Esophagus squamous epithelium (tissue), 5 donors: ENCODE measurements at regions not wholly inside any gene's neighbourhood (a gene's known extent, or its start where the extent isn't known, plus 50 kb on each side); places are given as distances from the start of the nearest gene placed in this dataset.

Experiments
- DNase-seq: peaks from one replicate; lab custom pipeline; 2025; lab: John Stamatoyannopoulos, UW
- H3K27ac ChIP-seq, 4 donors: fragments of 200-600 bp; sonication (generic); one replicate each; pipeline ENCODE4 v1.5.1; 2016 to 2019; ENCODE audit warnings: mild to moderate bottlenecking in 1 of 4
- H3K27me3 ChIP-seq, 4 donors: fragments of 200-600 bp; sonication (generic); 1 replicate in 3 of 4; 2 replicates in 1 of 4; pipeline versions ENCODE4 v1.5.1 to v1.6.0; 2017 to 2021; ENCODE audit warnings: antibody characterized with exemption in 1 of 4
- H3K36me3 ChIP-seq, 3 donors: fragments of 200-600 bp; sonication (generic); one replicate each; pipeline ENCODE4 v1.5.1; 2016 to 2019
- H3K4me1 ChIP-seq, 3 donors: fragments of 200-600 bp; sonication (generic); one replicate each; pipeline ENCODE4 v1.5.1; 2017 to 2019
- H3K4me3 ChIP-seq, 4 donors: fragments of 200-600 bp; sonication (generic); 1 replicate in 3 of 4; 2 replicates in 1 of 4; pipeline ENCODE4 v1.5.1; 2016 to 2019; ENCODE audit warnings: mild to moderate bottlenecking in 2 of 4, moderate library complexity in 1 of 4
- H3K9me3 ChIP-seq, 3 donors: fragments of 200-600 bp; sonication (generic); one replicate each; pipeline ENCODE4 v1.5.1; 2016 to 2019
- CTCF ChIP-seq, 6 experiments: fragments of 450-650 bp in 4 of 6; fragments of 200-600 bp in 2 of 6; sonication (generic) in 2 of 6; IDR thresholded peaks; one replicate each; pipeline ENCODE4 v1.5.1; 2016 to 2019; ENCODE audit warnings: antibody characterized with exemption in 6 of 6, mild to moderate bottlenecking in 4 of 6, moderate library complexity in 4 of 6
- POLR2A ChIP-seq, 4 donors: fragments of 450-650 bp; IDR thresholded peaks; one replicate each; pipeline ENCODE4 v1.6.1; 2017; ENCODE audit warnings: antibody characterized with exemption in 4 of 4, mild to moderate bottlenecking in 4 of 4, moderate library complexity in 3 of 4
- WGBS, 2 donors: methylation state at CpG; one replicate each; pipeline ENCODE4 v1.1.5; 2018; 5-methylcytosine and 5-hydroxymethylcytosine counted together
- intact Hi-C: fragments of 100-400 bp; cut with DNase I; formaldehyde crosslinking; loops from one replicate; pipeline ENCODE4 v1.15.0; 2022
- donor health status: DM: yes; HTN: yes; CAD: no.

DNA sequence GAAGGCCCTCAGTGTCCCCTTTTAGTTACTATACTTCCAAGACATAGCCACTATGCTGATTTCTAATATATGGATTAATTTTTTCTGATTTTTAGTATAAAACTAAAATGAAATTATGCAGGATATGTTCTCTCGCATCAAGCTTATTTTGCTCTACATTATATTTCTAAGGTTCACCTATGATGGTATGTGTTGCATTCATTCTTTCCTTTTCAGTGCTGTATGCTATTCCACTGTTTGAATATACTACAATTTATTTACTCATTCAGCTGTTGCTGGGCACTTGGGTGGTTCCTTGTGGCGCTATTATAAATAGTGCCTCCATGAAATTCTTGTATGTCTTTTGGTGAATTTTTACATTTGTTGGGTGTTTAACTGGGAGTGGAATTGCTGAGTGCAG, 230.3 kb downstream of the ATG4C start:
- Histone ChIP-seq H3K4me1 (no peaks in the 10 kb centered on the region), H3K9me3 (no peaks in the 10 kb centered on the region), H3K36me3 (no peaks in the 10 kb centered on the region), H3K4me3 (no peak overlapping the region), H3K27ac (no peak overlapping the region), H3K27me3 (no peaks in the 10 kb centered on the region)
- intact Hi-C loops, result no loop called here
- 92 to 95% methylated on average over 2 of the region's 2 CpGs for WGBS, 2 donors
- no peak for TF ChIP-seq POLR2A (IDR thresholded peaks at IDR 0.05)
- TF ChIP-seq CTCF (IDR thresholded peaks at IDR 0.05), result no peak
- DNase-seq, result no peak

GRCh38 chr1:63022319-63022718, 238.4 kb downstream of the ATG4C start:
- 60% methylated on average over 1 of the region's 2 CpGs for WGBS, 2 donors
- Histone ChIP-seq H3K27ac (no peak overlapping the region), H3K4me1 (no peaks in the 10 kb centered on the region), H3K36me3 (no peaks in the 10 kb centered on the region), H3K9me3 (no peaks in the 10 kb centered on the region), H3K27me3 (no peaks in the 10 kb centered on the region), H3K4me3 (no peak overlapping the region)
- intact Hi-C loops, result no loop called here
- TF ChIP-seq CTCF (IDR thresholded peaks at IDR 0.05), result no peak
- TF ChIP-seq POLR2A (IDR thresholded peaks at IDR 0.05), result no peak
- no peak for DNase-seq

- H3K27me3 ChIP-seq, result peaks cover 0 to 1% (median 0%) of the 10 kb centered on the region in 4 donors
- intact Hi-C loops, result no loop called here
- 80 to 81% methylated on average over 7 of the region's 7 CpGs for WGBS, 2 donors
- no peaks in the 10 kb centered on the region for H3K4me1 ChIP-seq
- DNase-seq, result no peak
- no peaks in the 10 kb centered on the region for H3K36me3 ChIP-seq
- H3K4me3 ChIP-seq, result no peak overlapping the region
- no peak overlapping the region for H3K27ac ChIP-seq
- TF ChIP-seq POLR2A (IDR thresholded peaks at IDR 0.05), result no peak
- TF ChIP-seq CTCF (IDR thresholded peaks at IDR 0.05), result no peak
- H3K9me3 ChIP-seq, result no peaks in the 10 kb centered on the region
These were observed 239.2 kb downstream of the ATG4C start for GRCh38 chr1:63023171-63023570.

DNA sequence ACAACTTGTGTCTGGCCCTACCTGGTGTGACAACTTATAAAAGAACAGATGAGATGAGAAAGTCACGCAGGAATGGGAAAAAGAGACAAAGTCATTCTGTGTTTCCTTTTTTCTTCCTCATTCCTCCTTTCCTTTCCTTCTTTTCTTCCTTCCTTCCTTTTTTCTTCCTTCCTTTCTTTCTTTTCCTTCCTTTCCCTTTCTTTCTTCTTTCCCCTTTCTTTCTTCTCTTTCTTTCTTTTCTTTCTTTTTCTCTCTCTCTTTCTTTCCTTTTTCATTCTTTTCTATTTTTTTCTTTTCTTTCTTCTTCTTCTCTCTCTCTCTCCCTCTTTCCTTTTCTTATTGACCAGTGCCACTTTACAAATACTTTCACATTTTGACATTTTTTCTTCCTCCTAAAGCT, 239.7 kb downstream of the ATG4C start:
- Histone ChIP-seq H3K9me3 (no peaks in the 10 kb centered on the region), H3K27me3 (peaks cover 0 to 6% (median 0%) of the 10 kb centered on the region in 4 donors), H3K4me3 (no peak overlapping the region), H3K36me3 (no peaks in the 10 kb centered on the region), H3K4me1 (no peaks in the 10 kb centered on the region), H3K27ac (no peak overlapping the region)
- WGBS, 2 donors, result 64 to 89% methylated on average over 1 of the region's 1 CpG
- DNase-seq, result no peak
- no peak for TF ChIP-seq POLR2A (IDR thresholded peaks at IDR 0.05)
- TF ChIP-seq CTCF (IDR thresholded peaks at IDR 0.05), result no peak
- intact Hi-C loops, result no loop called here

DNA sequence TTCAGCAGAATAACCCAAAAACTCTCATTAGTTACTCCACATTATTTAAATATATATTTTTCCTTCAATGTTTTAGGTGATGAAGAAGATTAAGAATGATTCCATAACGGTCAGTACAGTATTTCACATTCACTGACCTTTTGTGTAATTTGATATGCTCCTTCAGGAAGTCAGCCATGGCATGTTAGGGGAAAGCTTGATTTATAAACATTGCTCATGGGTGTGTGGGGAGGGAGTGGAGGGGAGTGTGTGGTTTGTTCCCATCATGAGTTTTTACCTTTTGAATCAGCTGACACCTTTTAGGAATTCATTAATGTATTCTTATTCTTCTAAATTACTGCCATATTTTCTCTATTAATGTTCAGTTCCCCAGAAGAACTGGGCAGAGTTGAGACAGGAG, 240.2 kb downstream of the ATG4C start:
- Histone ChIP-seq H3K27ac (no peak overlapping the region), H3K4me1 (no peaks in the 10 kb centered on the region), H3K36me3 (no peaks in the 10 kb centered on the region), H3K27me3 (peaks cover 0 to 9% (median 0%) of the 10 kb centered on the region in 4 donors), H3K4me3 (no peak overlapping the region), H3K9me3 (no peaks in the 10 kb centered on the region)
- intact Hi-C loops, result no loop called here
- TF ChIP-seq POLR2A (IDR thresholded peaks at IDR 0.05) (no peak), CTCF (IDR thresholded peaks at IDR 0.05) (no peak)
- 9 to 24% methylated on average over 1 of the region's 1 CpG for WGBS, 2 donors
- DNase-seq, result no peak
